Activated T-helper 1 cell treated with anti-CD3 and anti-CD28 coated beads, Interleukin-2, amount 50 U/mL, for 16 hours (primary cell): ENCODE measurements at regions not wholly inside any gene's neighbourhood (a gene's known extent, or its start where the extent isn't known, plus 50 kb on each side); places are given as distances from the start of the nearest gene placed in this dataset.

Source experiments
- DNase-seq, 2 donors: peaks; one replicate each; pipeline ENCODE4 v3.0.0-alpha.2; 2020; ENCODE audit warnings: low read depth in 1 of 2, low spot score in 1 of 2

DNA sequence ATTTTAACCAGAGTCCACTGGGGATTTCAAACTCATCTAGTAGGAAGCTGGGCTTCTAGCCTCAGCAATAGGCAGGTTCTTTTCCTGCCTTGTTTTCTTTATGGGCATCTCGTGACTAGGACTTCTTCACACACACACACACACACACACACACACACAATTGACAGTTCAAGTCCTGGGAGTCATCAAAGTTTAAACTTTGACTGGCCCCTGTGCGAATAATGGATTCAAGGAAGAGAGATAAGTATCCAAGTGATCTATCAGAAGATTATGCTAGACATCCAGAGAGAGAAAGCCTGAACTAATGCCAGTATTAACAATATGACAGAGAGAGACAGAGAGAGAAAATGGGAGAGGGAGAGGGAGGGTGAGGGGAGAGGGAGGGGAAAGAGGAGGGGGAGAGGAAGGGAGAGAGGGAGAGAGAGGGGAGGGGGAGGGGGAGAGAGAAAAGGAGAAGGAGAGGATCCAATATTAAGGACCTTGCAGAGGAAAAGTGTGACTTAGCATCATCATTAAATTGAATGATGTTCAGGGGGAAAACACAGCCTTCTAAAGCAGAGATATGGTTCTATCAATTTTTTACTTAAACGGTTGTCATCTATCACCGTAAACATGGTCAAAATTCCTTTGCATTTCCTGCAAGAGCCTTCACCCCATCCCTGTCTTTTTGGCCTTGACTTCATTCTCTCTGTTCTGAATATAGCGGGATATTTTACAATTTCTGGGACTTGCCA lies 327.6 kb upstream of the ZEB2 start:
- no peak for DNase-seq

DNA sequence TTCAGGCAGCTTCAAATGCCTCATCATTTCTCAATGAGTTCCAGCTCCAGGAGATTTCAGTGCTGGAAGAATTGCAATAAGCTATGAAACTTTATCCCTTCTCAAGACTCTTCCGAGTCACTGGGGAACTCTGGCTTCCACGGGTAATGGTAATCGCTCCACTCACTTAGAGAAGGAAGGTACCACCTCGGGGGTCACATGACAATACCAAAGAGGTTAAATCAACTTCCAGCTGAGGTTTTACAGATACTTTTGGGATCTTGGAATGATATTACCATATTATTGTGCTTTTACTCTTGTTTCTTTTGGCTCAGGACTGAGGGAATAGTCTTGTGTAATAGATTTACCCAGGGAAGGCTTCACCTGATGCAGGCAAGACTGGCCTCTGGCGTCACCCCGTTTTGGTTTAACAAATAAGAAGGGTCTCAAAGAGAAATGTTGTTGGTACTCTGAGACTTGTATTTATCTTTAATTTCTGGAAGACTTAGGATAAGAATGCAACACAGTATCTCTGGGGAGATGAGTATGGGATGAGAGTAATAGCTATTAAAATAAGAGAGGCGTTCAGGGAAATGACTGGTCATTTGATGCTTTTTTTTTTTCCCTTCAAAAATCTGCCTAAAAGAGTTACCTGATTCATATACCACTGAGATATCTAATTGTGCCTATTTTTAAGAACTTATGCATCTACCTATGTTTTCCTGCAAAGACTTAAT lies 316.9 kb upstream of the ZEB2 start:
- DNase-seq, result no peak

DNA sequence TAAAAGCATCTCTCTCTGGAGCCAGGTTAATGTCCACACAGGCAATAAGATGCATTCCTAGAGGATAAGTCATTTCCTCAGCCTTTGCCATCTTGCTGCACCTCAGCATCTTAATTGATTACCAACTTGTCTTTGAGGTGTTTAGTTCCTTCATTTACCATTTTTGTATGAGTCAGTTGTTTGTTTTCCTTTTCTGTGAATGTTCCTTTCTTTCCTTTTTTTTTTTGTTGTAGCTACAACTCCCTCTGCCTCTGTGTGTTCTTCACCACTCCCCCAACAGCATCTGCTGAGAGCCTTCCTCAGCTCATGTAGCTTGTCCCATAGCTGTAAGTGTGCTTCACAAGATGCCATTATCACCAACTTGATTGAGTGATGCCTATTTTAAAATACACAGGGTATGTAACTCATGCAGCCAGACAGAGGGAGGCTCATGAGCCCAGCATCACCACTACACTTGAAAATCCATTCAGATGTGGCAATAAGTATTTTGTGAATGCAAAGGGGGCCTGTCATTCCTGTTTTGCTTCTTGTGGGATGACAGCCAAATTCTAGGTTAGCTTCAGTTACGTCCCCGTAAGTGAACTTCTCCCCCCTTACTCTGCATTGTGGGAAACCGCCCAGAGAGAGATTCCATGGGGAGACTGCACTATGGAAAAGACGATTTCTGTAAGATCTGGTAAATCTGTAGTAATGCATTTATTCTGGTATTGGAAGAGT lies 315.9 kb upstream of the ZEB2 start:
- DNase-seq, result no peak

- no peak for DNase-seq
Measured at GRCh38 chr2:144834998-144835633, 315.2 kb upstream of the ZEB2 start.

DNA sequence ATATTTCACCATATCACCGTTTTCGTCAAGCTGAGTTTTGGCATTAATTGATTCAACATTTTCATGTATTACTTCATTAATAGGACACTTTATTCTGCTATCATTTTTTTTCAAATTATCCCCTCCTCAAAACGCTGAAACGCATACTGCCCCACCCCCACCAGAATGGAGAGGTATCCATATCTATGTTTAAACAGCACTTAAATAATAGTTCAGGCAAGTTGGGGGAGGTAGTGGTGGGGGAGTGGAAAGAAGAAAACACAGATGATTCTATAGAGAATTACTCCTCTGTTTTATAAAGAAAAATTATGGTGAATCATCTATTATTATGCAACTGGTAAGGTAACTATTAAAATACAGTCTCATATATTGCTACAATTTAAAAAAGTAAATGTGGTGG lies 314.4 kb upstream of the ZEB2 start:
- no peak for DNase-seq

DNA sequence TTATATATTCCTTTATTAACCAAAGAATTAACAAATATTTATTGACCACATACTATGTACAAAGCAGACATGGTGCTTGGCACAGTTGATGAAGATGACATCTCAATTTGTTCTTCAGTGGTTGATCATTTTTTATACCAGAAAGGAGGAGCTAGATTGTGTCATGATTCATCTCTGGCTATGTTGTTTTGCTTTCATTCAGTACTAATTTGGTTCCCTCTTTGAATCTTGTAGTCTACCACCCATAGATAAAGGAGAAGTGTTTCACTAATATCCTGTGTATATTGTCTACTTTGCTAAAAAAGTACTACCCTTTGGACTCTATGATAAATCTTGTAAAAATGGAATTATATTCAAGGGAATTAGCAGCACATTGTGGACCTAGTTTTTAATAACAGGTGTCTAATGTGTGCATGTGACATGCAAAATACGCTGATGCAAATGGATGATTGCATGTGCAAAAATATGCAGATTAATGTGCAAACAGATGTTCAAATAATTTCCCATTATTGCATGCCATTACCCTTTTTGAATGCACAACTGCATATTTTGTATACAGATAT lies 313.2 kb upstream of the ZEB2 start:
- DNase-seq, result no peak

- no peak for DNase-seq
Measured at GRCh38 chr2:144832048-144832447, 312.1 kb upstream of the ZEB2 start.

DNA sequence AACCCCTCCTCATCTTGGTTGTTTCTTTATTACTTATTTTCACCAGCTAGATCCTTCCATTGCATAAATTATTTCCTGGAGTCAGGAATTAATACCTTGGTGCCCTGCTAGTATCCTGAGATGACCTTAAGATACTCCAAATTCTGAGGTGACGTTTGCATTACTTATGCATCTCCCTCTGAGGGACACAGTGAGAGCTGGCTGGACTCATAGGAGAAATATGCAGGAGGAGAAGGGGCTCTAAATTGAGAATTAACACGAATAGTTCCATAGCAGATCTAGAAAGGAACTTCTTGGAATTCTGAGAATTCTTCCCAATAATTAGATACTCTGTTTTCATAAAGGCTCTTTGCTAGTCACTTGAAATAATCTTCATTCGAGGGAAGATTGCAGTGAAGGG lies 310.6 kb upstream of the ZEB2 start:
- no peak for DNase-seq

DNA sequence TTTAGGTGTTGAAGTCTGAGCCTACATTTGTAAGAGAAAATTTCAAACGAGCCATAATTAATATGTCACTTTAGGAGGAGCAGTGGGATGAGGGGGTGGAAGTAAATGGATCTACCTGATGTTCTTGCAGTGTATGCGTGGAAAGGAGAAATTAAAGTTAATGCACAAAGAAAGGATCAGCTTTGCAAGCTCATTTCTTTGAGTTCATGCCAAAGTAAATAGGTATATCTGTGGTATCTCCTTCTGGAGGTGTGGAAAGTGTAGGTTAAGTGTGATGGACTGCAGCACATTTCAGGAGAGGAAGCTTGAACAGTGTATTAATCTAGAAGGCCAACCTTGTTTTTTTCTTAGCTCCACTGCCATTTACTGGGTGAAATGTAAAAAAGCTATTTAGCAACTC lies 307.5 kb upstream of the ZEB2 start:
- no peak for DNase-seq

GRCh38 chr2:144826105-144826504 lies 306.2 kb upstream of the ZEB2 start:
- DNase-seq, result no peak

DNA sequence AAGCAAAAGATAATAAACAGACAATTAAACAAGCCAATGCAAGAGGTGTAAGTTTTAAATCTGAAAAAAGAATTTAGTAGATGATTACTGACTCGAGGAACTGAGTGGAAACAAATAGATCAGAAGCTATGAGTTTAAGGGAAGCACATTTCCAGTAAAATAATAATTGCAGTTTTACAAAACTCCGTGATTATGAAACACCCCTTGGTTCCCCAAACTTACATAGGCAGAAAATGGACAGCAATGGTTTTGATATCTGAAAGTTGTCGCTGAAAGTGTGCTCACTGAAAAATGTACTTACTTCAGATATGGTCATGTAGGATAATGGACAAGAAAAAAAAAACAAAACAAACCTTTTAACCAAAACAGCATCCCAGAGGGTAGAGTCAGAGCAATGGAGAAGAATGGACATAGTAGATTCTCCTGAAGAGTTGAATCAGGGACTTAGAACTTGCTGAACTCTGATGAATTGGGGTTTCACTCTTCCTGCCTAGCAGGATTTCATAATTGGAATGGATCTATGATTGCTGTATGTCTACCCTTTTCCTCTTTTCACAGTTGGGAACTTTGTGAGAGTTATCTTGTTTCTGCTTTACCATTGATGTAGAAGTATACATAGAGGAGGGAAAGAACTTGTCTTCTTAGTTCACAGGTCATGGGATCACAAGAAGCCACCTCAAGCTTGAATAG lies 305.6 kb upstream of the ZEB2 start:
- no peak for DNase-seq

GRCh38 chr2:144824306-144825080 lies 304.6 kb upstream of the ZEB2 start:
- no peak for DNase-seq

- no peak for DNase-seq
Measured at GRCh38 chr2:144822966-144823365, 303.0 kb upstream of the ZEB2 start.

GRCh38 chr2:144812288-144812687 lies 292.4 kb upstream of the ZEB2 start:
- no peak for DNase-seq

- no peak for DNase-seq
Measured at GRCh38 chr2:144801766-144802165, 281.8 kb upstream of the ZEB2 start.

GRCh38 chr2:144801325-144801724 lies 281.4 kb upstream of the ZEB2 start:
- no peak for DNase-seq

GRCh38 chr2:144798989-144799388 lies 279.1 kb upstream of the ZEB2 start:
- no peak for DNase-seq

DNA sequence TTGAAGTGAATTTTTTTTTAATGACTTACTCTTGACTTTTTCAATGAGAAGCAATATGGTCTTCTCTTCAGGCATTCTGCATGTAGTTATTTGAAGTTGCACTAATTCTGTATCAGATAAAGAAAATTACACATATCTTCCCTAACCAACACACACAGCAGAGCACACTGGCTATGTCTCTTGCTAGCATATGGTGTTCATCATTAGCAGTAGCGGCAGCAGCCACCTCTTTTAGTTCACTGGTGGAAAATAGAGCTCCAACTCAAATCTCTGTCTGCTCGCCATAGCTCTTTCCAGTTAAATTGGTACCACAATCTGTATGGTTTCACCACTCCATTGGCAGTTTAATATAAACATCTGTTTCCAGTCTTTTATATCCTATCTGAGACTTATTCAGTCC lies 278.1 kb upstream of the ZEB2 start:
- DNase-seq, result no peak

- DNase-seq, result no peak
Measured at GRCh38 chr2:144796936-144797335, 277.0 kb upstream of the ZEB2 start.

- no peak for DNase-seq
Measured at GRCh38 chr2:144796164-144796563, 276.2 kb upstream of the ZEB2 start.
